ENCODE measurements at regions not wholly inside any gene's neighbourhood (a gene's known extent, or its start where the extent isn't known, plus 50 kb on each side); places are given as distances from the start of the nearest gene placed in this dataset.

DNA sequence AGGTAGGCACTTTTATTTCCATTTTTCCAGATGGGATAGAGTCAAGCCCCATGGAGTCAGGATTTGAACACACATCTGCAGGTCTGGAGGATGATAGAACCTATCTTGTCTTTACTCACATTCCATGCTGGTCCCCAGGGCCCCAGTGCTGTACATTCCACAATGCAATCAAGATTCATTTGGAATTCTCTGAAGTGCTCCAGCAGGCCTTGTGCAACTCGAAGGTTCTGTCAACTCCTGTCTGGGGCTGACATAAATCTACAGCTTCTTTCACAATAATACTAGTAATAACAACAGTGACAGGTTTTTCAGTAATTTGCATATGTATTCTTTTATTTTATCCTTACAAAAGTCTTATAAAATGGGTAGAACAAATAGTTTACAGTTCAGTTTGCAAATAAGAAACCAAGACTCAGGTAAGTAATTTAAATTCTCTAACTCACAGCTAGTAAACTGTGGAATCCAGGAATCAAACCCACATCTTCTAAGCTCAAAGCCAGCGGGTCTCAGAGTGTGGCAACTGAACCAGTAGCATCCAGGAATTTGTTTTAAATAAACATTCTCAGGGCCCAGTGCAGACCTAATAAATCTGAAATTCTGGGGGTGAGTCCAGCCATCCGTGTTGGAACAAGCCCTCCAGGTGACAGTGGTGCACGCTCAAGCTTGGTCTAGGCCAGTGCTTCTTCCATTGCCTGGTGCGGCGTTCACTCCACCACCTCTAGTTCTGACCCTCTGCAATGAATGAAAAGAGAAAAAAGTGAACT lies 137.0 kb upstream of the TNFAIP3 start:
- no peak overlapping the region for H3K27ac ChIP-seq (ENCODE audit: low read depth in 1 of 2, low read length in 2 of 2)
- no peak overlapping the region for H3K9ac ChIP-seq (ENCODE audit: low read depth in 1 of 2, low read length in 2 of 2)
- H3K9me3 ChIP-seq (ENCODE audit: control insufficient read depth in 4 of 4, low read length in 3 of 4) = no peaks in the 10 kb centered on the region
- H3K4me3 ChIP-seq (ENCODE audit: low read depth in 1 of 3, low read length in 3 of 3) = no peak overlapping the region
- H3K36me3 ChIP-seq (ENCODE audit: control insufficient read depth in 4 of 4, insufficient read depth in 3 of 4, low read depth in 1 of 4, low read length in 3 of 4) = no peaks in the 10 kb centered on the region
- no peak for TF ChIP-seq RXRA (IDR thresholded peaks at IDR 0.05)
- TF ChIP-seq NR2F2 (IDR thresholded peaks at IDR 0.05) = no peak
- TF ChIP-seq, protein P1, sequence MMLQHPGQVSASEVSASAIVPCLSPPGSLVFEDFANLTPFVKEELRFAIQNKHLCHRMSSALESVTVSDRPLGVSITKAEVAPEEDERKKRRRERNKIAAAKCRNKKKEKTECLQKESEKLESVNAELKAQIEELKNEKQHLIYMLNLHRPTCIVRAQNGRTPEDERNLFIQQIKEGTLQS (IDR thresholded peaks at IDR 0.05) = no peak
- TF ChIP-seq, protein P2, sequence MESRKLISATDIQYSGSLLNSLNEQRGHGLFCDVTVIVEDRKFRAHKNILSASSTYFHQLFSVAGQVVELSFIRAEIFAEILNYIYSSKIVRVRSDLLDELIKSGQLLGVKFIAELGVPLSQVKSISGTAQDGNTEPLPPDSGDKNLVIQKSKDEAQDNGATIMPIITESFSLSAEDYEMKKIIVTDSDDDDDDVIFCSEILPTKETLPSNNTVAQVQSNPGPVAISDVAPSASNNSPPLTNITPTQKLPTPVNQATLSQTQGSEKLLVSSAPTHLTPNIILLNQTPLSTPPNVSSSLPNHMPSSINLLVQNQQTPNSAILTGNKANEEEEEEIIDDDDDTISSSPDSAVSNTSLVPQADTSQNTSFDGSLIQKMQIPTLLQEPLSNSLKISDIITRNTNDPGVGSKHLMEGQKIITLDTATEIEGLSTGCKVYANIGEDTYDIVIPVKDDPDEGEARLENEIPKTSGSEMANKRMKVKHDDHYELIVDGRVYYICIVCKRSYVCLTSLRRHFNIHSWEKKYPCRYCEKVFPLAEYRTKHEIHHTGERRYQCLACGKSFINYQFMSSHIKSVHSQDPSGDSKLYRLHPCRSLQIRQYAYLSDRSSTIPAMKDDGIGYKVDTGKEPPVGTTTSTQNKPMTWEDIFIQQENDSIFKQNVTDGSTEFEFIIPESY (IDR thresholded peaks at IDR 0.05) = no peak
- TF ChIP-seq HNF4G (IDR thresholded peaks at IDR 0.05) = no peak
- TF ChIP-seq SP1 (IDR thresholded peaks at IDR 0.05) = no peak
- no peak for DNase-seq (ENCODE audit: low spot score)
- H3K4me1 ChIP-seq (ENCODE audit: control insufficient read depth in 4 of 4, insufficient read depth in 4 of 4, low read length in 3 of 4) = peaks cover 0 to 2% (median 0%) of the 10 kb centered on the region in 4 donors
- no peaks in the 10 kb centered on the region for H3K27me3 ChIP-seq (ENCODE audit: control insufficient read depth in 4 of 4, insufficient read depth in 4 of 4, low read length in 3 of 4)
- 97% methylated on average over 6 of the region's 6 CpGs for WGBS

DNA sequence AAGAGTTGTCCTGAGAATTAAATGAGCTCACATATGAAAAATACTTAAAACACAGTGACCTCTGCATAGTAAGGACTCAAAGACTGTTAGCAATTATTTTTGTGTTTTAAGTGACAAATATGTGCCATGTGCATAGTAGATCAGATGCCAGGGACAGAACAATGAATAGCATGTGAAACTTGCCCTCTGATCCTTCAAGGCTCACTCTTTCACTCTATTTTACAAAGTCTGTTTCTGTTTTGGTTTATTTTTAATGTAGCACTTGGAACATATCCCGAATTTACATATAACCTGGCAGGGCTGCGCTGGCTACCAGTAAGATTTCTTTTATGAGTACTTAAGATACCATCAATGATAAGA lies 135.5 kb upstream of the TNFAIP3 start:
- DNase-seq (ENCODE audit: low spot score) = no peak
- peaks cover 0 to 2% (median 0%) of the 10 kb centered on the region in 4 donors for H3K4me1 ChIP-seq (ENCODE audit: control insufficient read depth in 4 of 4, insufficient read depth in 4 of 4, low read length in 3 of 4)
- H3K27me3 ChIP-seq (ENCODE audit: control insufficient read depth in 4 of 4, insufficient read depth in 4 of 4, low read length in 3 of 4) = no peaks in the 10 kb centered on the region
- no peaks in the 10 kb centered on the region for H3K36me3 ChIP-seq (ENCODE audit: control insufficient read depth in 4 of 4, insufficient read depth in 3 of 4, low read depth in 1 of 4, low read length in 3 of 4)
- WGBS = 78% methylated on average over 2 of the region's 2 CpGs
- no peak overlapping the region for H3K4me3 ChIP-seq (ENCODE audit: low read depth in 1 of 3, low read length in 3 of 3)
- TF ChIP-seq, protein P3, sequence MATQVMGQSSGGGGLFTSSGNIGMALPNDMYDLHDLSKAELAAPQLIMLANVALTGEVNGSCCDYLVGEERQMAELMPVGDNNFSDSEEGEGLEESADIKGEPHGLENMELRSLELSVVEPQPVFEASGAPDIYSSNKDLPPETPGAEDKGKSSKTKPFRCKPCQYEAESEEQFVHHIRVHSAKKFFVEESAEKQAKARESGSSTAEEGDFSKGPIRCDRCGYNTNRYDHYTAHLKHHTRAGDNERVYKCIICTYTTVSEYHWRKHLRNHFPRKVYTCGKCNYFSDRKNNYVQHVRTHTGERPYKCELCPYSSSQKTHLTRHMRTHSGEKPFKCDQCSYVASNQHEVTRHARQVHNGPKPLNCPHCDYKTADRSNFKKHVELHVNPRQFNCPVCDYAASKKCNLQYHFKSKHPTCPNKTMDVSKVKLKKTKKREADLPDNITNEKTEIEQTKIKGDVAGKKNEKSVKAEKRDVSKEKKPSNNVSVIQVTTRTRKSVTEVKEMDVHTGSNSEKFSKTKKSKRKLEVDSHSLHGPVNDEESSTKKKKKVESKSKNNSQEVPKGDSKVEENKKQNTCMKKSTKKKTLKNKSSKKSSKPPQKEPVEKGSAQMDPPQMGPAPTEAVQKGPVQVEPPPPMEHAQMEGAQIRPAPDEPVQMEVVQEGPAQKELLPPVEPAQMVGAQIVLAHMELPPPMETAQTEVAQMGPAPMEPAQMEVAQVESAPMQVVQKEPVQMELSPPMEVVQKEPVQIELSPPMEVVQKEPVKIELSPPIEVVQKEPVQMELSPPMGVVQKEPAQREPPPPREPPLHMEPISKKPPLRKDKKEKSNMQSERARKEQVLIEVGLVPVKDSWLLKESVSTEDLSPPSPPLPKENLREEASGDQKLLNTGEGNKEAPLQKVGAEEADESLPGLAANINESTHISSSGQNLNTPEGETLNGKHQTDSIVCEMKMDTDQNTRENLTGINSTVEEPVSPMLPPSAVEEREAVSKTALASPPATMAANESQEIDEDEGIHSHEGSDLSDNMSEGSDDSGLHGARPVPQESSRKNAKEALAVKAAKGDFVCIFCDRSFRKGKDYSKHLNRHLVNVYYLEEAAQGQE (IDR thresholded peaks at IDR 0.05) = no peak
- TF ChIP-seq YY1 (IDR thresholded peaks at IDR 0.05) (no peak), TAF1 (conservative IDR thresholded peaks at IDR 0.05) (no peak), EGR1 (IDR thresholded peaks at IDR 0.05; ENCODE audit: low read depth in 2 of 2) (no peak), RXRA (IDR thresholded peaks at IDR 0.05) (no peak), HNF4G (IDR thresholded peaks at IDR 0.05) (no peak), FOXA1 (IDR thresholded peaks at IDR 0.05) (no peak), SP1 (IDR thresholded peaks at IDR 0.05) (no peak), JUND (IDR thresholded peaks at IDR 0.05) (no peak), NR2F2 (IDR thresholded peaks at IDR 0.05) (no peak), HNF4A (conservative IDR thresholded peaks at IDR 0.05) (no peak), FOXA2 (IDR thresholded peaks at IDR 0.05) (no peak), RAD21 (IDR thresholded peaks at IDR 0.05) (no peak), GABPA (IDR thresholded peaks at IDR 0.05 in 1 of 2, conservative IDR thresholded peaks at IDR 0.05 in 1 of 2) (no peak)
- TF ChIP-seq, protein P4, sequence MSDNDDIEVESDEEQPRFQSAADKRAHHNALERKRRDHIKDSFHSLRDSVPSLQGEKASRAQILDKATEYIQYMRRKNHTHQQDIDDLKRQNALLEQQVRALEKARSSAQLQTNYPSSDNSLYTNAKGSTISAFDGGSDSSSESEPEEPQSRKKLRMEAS (IDR thresholded peaks at IDR 0.05) = no peak
- TF ChIP-seq, protein P2 (IDR thresholded peaks at IDR 0.05) = no peak
- TF ChIP-seq, protein P5, sequence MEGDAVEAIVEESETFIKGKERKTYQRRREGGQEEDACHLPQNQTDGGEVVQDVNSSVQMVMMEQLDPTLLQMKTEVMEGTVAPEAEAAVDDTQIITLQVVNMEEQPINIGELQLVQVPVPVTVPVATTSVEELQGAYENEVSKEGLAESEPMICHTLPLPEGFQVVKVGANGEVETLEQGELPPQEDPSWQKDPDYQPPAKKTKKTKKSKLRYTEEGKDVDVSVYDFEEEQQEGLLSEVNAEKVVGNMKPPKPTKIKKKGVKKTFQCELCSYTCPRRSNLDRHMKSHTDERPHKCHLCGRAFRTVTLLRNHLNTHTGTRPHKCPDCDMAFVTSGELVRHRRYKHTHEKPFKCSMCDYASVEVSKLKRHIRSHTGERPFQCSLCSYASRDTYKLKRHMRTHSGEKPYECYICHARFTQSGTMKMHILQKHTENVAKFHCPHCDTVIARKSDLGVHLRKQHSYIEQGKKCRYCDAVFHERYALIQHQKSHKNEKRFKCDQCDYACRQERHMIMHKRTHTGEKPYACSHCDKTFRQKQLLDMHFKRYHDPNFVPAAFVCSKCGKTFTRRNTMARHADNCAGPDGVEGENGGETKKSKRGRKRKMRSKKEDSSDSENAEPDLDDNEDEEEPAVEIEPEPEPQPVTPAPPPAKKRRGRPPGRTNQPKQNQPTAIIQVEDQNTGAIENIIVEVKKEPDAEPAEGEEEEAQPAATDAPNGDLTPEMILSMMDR (IDR thresholded peaks at IDR 0.05; ENCODE audit: low read depth, low read length, missing input control) = no peak
- TF ChIP-seq, protein P1 (IDR thresholded peaks at IDR 0.05) = no peak
- H3K9me3 ChIP-seq (ENCODE audit: control insufficient read depth in 4 of 4, low read length in 3 of 4) = no peaks in the 10 kb centered on the region
- no peak overlapping the region for H3K27ac ChIP-seq (ENCODE audit: low read depth in 1 of 2, low read length in 2 of 2)
- no peak overlapping the region for H3K9ac ChIP-seq (ENCODE audit: low read depth in 1 of 2, low read length in 2 of 2)
